Natural killer cell (primary cell): ENCODE measurements at regions not wholly inside any gene's neighbourhood (a gene's known extent, or its start where the extent isn't known, plus 50 kb on each side); places are given as distances from the start of the nearest gene placed in this dataset.
A peak's percentile ranks its signal among the peaks of the same experiment; 100 is the strongest.

ENCODE experiments used
- ATAC-seq, 3 donors: fragments of 150-1000 bp in 2 of 3; fragments of 200-7000 bp in 1 of 3; cut with Tn5 transposase; 1 replicate in 1 of 3; 2 replicates in 2 of 3; pipeline ENCODE4 v1.10.0; 2021; ENCODE audit warnings: mild to moderate bottlenecking in 2 of 3, moderate library complexity in 2 of 3
- DNase-seq, 2 donors: peaks; one replicate each; pipeline versions ENCODE4 v3.0.0 to v3.0.0-alpha.2; 2013 to 2021; ENCODE audit warnings: mixed read lengths in 1 of 2
- H3K27ac ChIP-seq: one replicate; pipeline ENCODE4 v1.5.1; 2013; ENCODE audit warnings: mild to moderate bottlenecking, low read length
- H3K27me3 ChIP-seq: one replicate; pipeline ENCODE4 v1.6.1; 2013; ENCODE audit warnings: low read length; ENCODE audit not compliant: control insufficient read depth, insufficient read depth
- H3K36me3 ChIP-seq: one replicate; pipeline ENCODE4 v1.6.1; 2013; ENCODE audit warnings: low read length; ENCODE audit not compliant: control insufficient read depth, insufficient read depth
- H3K4me1 ChIP-seq: one replicate; pipeline ENCODE4 v1.6.1; 2013; ENCODE audit warnings: low read length; ENCODE audit not compliant: control insufficient read depth, insufficient read depth
- H3K4me3 ChIP-seq: one replicate; pipeline ENCODE4 v1.5.1; 2013; ENCODE audit warnings: low read length
- H3K9me3 ChIP-seq: one replicate; pipeline ENCODE4 v1.6.1; 2013; ENCODE audit warnings: low read length; ENCODE audit not compliant: control insufficient read depth, insufficient read depth
- H3K27ac Mint-ChIP-seq, 2 donors: one replicate each; pipeline ENCODE4 v1.8.0; 2022; ENCODE audit warnings: mild to moderate bottlenecking in 2 of 2, mixed read lengths in 2 of 2, moderate library complexity in 1 of 2
- H3K27me3 Mint-ChIP-seq, 2 donors: one replicate each; pipeline ENCODE4 v1.8.0; 2022; ENCODE audit warnings: low read depth in 2 of 2, mixed read lengths in 2 of 2
- H3K36me3 Mint-ChIP-seq: one replicate; pipeline ENCODE4 v1.8.0; 2022; ENCODE audit warnings: mixed read lengths
- H3K4me1 Mint-ChIP-seq, 2 donors: one replicate each; pipeline ENCODE4 v1.8.0; 2022; ENCODE audit warnings: mixed read lengths in 2 of 2
- H3K4me3 Mint-ChIP-seq: one replicate; pipeline ENCODE4 v1.8.0; 2022; ENCODE audit warnings: mild to moderate bottlenecking, moderate library complexity, mixed read lengths
- H3K9me3 Mint-ChIP-seq, 2 donors: one replicate each; pipeline ENCODE4 v1.8.0; 2022; ENCODE audit warnings: mixed read lengths in 2 of 2
- CTCF ChIP-seq: fragments of 200-600 bp; IDR thresholded peaks from one replicate; pipeline ENCODE4 v1.8.0; 2022; ENCODE audit warnings: antibody characterized with exemption
- WGBS: methylation state at CpG from one replicate; pipeline ENCODE4 v1.1.7; 2013; ENCODE audit warnings: missing lambda C conversion rate; ENCODE audit not compliant: insufficient coverage; 5-methylcytosine and 5-hydroxymethylcytosine counted together
- intact Hi-C: fragments of 100-400 bp; cut with micrococcal nuclease; formaldehyde crosslinking; loops from one replicate; pipeline ENCODE4 v1.14.2; 2022

- Mint-ChIP-seq H3K4me3 (no peak overlapping the region), H3K9me3 (no peaks in the 10 kb centered on the region), H3K27ac (no peak overlapping the region), H3K27me3 (peaks cover 33 to 39% of the 10 kb centered on the region in 2 donors), H3K4me1 (peaks cover 4 to 19% of the 10 kb centered on the region in 2 donors), H3K36me3 (no peaks in the 10 kb centered on the region)
- Histone ChIP-seq H3K9me3 (no peaks in the 10 kb centered on the region), H3K4me1 (no peaks in the 10 kb centered on the region), H3K27me3 (no peaks in the 10 kb centered on the region), H3K27ac (no peak overlapping the region), H3K36me3 (no peaks in the 10 kb centered on the region), H3K4me3 (no peak overlapping the region)
- no peak for DNase-seq
- intact Hi-C loops: no loop called here
- no peak for ATAC-seq
- TF ChIP-seq CTCF: no peak
- WGBS: 44% methylated on average over 2 of the region's 2 CpGs
These were observed 155.5 kb upstream of the MLN start for GRCh38 chr6:33959329-33959651.

- H3K9me3 ChIP-seq: no peaks in the 10 kb centered on the region
- no peaks in the 10 kb centered on the region for H3K4me1 ChIP-seq
These were observed 154.9 kb upstream of the MLN start for GRCh38 chr6:33958526-33959328.

DNA sequence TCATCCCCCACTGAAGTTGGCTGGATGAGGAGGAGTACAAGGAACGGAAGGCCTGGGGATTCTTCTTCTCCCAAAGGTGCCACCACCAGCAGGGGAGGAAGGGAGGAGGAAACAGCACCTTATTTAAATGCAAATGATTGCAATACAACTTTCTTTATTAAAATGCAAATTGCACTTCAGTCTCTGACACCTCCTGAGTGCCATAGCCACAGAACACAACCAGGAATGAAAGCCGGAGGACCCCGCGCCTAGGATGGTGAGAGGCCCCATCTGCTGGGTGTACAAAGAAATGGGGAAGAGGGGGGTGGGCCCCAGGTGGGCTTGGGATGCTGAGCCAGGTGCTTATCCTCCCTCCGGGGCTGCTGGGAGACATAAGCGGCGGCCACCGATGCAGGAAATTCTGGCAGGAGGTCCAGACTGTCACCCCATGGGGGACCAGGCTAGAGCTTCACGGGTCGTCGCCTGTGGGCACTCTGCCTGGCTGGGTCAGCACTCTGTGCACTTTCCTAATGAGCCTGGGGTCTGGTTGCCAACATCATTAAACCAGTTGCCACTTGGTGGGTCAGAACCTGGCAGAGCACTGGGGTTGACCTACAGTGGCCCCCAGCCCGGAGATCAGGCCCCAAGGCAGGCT lies 154.2 kb upstream of the MLN start:
- H3K4me1 Mint-ChIP-seq: peaks cover 4 to 19% of the 10 kb centered on the region in 2 donors
- Histone ChIP-seq H3K4me3 (no peak overlapping the region), H3K4me1 (no peaks in the 10 kb centered on the region), H3K36me3 (no peaks in the 10 kb centered on the region), H3K27ac (no peak overlapping the region), H3K9me3 (no peaks in the 10 kb centered on the region), H3K27me3 (no peaks in the 10 kb centered on the region)
- H3K36me3 Mint-ChIP-seq: no peaks in the 10 kb centered on the region
- intact Hi-C loops: no loop called here
- no peak for ATAC-seq
- no peak for DNase-seq
- no peak overlapping the region for H3K4me3 Mint-ChIP-seq
- H3K27me3 Mint-ChIP-seq: peaks cover 37% of the 10 kb centered on the region in 2 donors
- H3K9me3 Mint-ChIP-seq: no peaks in the 10 kb centered on the region
- 74% methylated on average over 11 of the region's 12 CpGs for WGBS
- H3K27ac Mint-ChIP-seq: no peak overlapping the region
- no peak for TF ChIP-seq CTCF

More at GRCh38 chr6:33958526-33959328, 154.9 kb upstream of the MLN start:
- Mint-ChIP-seq H3K27ac (no peak overlapping the region), H3K36me3 (no peaks in the 10 kb centered on the region), H3K9me3 (no peaks in the 10 kb centered on the region), H3K27me3 (peaks cover 34 to 37% of the 10 kb centered on the region in 2 donors), H3K4me1 (peaks cover 4 to 19% of the 10 kb centered on the region in 2 donors), H3K4me3 (no peak overlapping the region)
- 72% methylated on average over 14 of the region's 14 CpGs for WGBS
- no peak for ATAC-seq
- H3K27ac ChIP-seq: no peak overlapping the region
- no peak overlapping the region for H3K4me3 ChIP-seq
- no peaks in the 10 kb centered on the region for H3K36me3 ChIP-seq
- intact Hi-C loops: no loop called here
- DNase-seq: peak in 1 of 2 donors; percentile 36
- no peaks in the 10 kb centered on the region for H3K27me3 ChIP-seq
- peak; percentile 18 for TF ChIP-seq CTCF
